ENCODE measurements at regions not wholly inside any gene's neighbourhood (a gene's known extent, or its start where the extent isn't known, plus 50 kb on each side); places are given as distances from the start of the nearest gene placed in this dataset.

DNA sequence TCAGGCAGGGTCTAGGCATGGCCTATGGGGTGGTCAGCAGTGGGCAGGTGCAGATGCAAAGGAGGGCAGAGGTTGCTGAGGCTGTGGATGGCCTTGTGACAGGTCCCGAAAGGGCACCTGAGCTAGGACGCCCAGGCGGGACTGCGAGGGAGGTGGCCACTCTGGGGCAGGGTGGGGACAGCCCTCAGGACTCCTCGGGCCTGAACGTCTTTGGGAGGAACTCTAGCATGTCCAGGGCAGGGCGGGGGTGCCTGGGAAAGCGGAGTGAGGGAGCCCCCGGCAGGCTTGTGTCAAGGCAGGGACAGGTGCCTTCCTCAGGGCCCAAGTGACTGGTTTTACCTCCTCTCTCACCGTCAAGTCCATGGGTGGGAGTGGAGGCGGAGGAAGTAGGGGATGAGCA is 125.4 kb upstream of the WNT4 start:
- TF ChIP-seq, protein P1, sequence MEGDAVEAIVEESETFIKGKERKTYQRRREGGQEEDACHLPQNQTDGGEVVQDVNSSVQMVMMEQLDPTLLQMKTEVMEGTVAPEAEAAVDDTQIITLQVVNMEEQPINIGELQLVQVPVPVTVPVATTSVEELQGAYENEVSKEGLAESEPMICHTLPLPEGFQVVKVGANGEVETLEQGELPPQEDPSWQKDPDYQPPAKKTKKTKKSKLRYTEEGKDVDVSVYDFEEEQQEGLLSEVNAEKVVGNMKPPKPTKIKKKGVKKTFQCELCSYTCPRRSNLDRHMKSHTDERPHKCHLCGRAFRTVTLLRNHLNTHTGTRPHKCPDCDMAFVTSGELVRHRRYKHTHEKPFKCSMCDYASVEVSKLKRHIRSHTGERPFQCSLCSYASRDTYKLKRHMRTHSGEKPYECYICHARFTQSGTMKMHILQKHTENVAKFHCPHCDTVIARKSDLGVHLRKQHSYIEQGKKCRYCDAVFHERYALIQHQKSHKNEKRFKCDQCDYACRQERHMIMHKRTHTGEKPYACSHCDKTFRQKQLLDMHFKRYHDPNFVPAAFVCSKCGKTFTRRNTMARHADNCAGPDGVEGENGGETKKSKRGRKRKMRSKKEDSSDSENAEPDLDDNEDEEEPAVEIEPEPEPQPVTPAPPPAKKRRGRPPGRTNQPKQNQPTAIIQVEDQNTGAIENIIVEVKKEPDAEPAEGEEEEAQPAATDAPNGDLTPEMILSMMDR (IDR thresholded peaks at IDR 0.05; ENCODE audit: low read length), result no peak
- TF ChIP-seq EZH2 (optimal IDR thresholded peaks at IDR 0.05; ENCODE audit: low read depth, low read length), result no peak

Data from MM.1S (cell line).